GM18517 (cell line): ENCODE measurements at regions not wholly inside any gene's neighbourhood (a gene's known extent, or its start where the extent isn't known, plus 50 kb on each side); places are given as distances from the start of the nearest gene placed in this dataset.
A peak's percentile ranks its signal among the peaks of the same experiment; 100 is the strongest.

Experiments
- ATAC-seq: cut with Tn5 transposase; IDR thresholded peaks from one replicate; pipeline ENCODE4 v1.9.1; 2021; ENCODE audit warnings: mild to moderate bottlenecking, moderate library complexity; ENCODE audit not compliant: unreplicated experiment

GRCh38 chr12:18965203-18965602 lies 164.3 kb upstream of the PLEKHA5 start:
- ATAC-seq, result no peak

GRCh38 chr12:18966954-18967353 lies 162.6 kb upstream of the PLEKHA5 start:
- no peak for ATAC-seq

GRCh38 chr12:18967814-18968213 lies 161.7 kb upstream of the PLEKHA5 start:
- no peak for ATAC-seq

- ATAC-seq, result no peak
Measured at GRCh38 chr12:18969512-18969911, 160.0 kb upstream of the PLEKHA5 start.

- no peak for ATAC-seq
Measured at GRCh38 chr12:18970603-18971002, 158.9 kb upstream of the PLEKHA5 start.

GRCh38 chr12:18971932-18972331 lies 157.6 kb upstream of the PLEKHA5 start:
- no peak for ATAC-seq

- ATAC-seq, result no peak
Measured at GRCh38 chr12:18975933-18976332, 153.6 kb upstream of the PLEKHA5 start.

GRCh38 chr12:18979401-18980126 lies 150.0 kb upstream of the PLEKHA5 start:
- no peak for ATAC-seq

GRCh38 chr12:18981732-18982131 lies 147.8 kb upstream of the PLEKHA5 start:
- no peak for ATAC-seq

GRCh38 chr12:18982226-18982949 lies 147.1 kb upstream of the PLEKHA5 start:
- ATAC-seq, result peak; percentile 51

- ATAC-seq, result no peak
Measured at GRCh38 chr12:18983854-18984253, 145.7 kb upstream of the PLEKHA5 start.

- no peak for ATAC-seq
Measured at GRCh38 chr12:18990856-18991255, 138.7 kb upstream of the PLEKHA5 start.

GRCh38 chr12:18992336-18992735 lies 137.2 kb upstream of the PLEKHA5 start:
- ATAC-seq, result no peak

- ATAC-seq, result no peak
Measured at GRCh38 chr12:18998343-18999261, 130.9 kb upstream of the PLEKHA5 start.

GRCh38 chr12:19000836-19001235 lies 128.7 kb upstream of the PLEKHA5 start:
- no peak for ATAC-seq

- ATAC-seq, result no peak
Measured at GRCh38 chr12:19002216-19002615, 127.3 kb upstream of the PLEKHA5 start.

GRCh38 chr12:19003141-19003540 lies 126.4 kb upstream of the PLEKHA5 start:
- no peak for ATAC-seq

GRCh38 chr12:19003987-19004619 lies 125.4 kb upstream of the PLEKHA5 start:
- no peak for ATAC-seq

GRCh38 chr12:19005257-19005801 lies 124.2 kb upstream of the PLEKHA5 start:
- no peak for ATAC-seq

GRCh38 chr12:19006626-19007137 lies 122.9 kb upstream of the PLEKHA5 start:
- ATAC-seq, result no peak
